Osteocyte (in vitro differentiated cells): ENCODE measurements at regions not wholly inside any gene's neighbourhood (a gene's known extent, or its start where the extent isn't known, plus 50 kb on each side); places are given as distances from the start of the nearest gene placed in this dataset.
A peak's percentile ranks its signal among the peaks of the same experiment; 100 is the strongest.

ENCODE experiments used
- DNase-seq: peaks from one replicate; pipeline ENCODE4 v3.0.0; 2021; ENCODE audit warnings: mixed read lengths; ENCODE audit not compliant: unreplicated experiment; ENCODE audit errors: extremely low spot score
- H3K27ac Mint-ChIP-seq: one replicate; pipeline ENCODE4 v1.8.0; 2021; ENCODE audit warnings: mild to moderate bottlenecking, mixed read lengths; ENCODE audit not compliant: unreplicated experiment
- H3K27me3 Mint-ChIP-seq: one replicate; pipeline ENCODE4 v1.8.0; 2021; ENCODE audit warnings: mixed read lengths; ENCODE audit not compliant: unreplicated experiment
- H3K36me3 Mint-ChIP-seq: one replicate; pipeline ENCODE4 v1.8.0; 2021; ENCODE audit warnings: mixed read lengths; ENCODE audit not compliant: unreplicated experiment
- H3K4me1 Mint-ChIP-seq: one replicate; pipeline ENCODE4 v1.8.0; 2021; ENCODE audit warnings: mixed read lengths; ENCODE audit not compliant: unreplicated experiment
- H3K4me3 Mint-ChIP-seq: one replicate; pipeline ENCODE4 v1.8.0; 2021; ENCODE audit warnings: mild to moderate bottlenecking, moderate library complexity, mixed read lengths; ENCODE audit not compliant: unreplicated experiment
- H3K9me3 Mint-ChIP-seq: one replicate; pipeline ENCODE4 v1.8.0; 2021; ENCODE audit warnings: mixed read lengths; ENCODE audit not compliant: unreplicated experiment
- CTCF ChIP-seq: fragments of 200-600 bp; sonication (generic); IDR thresholded peaks from 2 replicates; pipeline ENCODE4 v1.5.0; 2021; ENCODE audit warnings: antibody characterized with exemption, mild to moderate bottlenecking, moderate library complexity

GRCh38 chr10:30154126-30154525 lies 94.7 kb upstream of the JCAD start:
- peak overlapping the region; percentile 48 for H3K27ac Mint-ChIP-seq
- DNase-seq: no peak
- no peak overlapping the region for H3K4me3 Mint-ChIP-seq
- no peak for TF ChIP-seq CTCF
- peaks cover 9% of the 10 kb centered on the region for H3K9me3 Mint-ChIP-seq
- peaks cover 11% of the 10 kb centered on the region for H3K27me3 Mint-ChIP-seq
- H3K4me1 Mint-ChIP-seq: peaks cover 28% of the 10 kb centered on the region
- no peaks in the 10 kb centered on the region for H3K36me3 Mint-ChIP-seq

DNA sequence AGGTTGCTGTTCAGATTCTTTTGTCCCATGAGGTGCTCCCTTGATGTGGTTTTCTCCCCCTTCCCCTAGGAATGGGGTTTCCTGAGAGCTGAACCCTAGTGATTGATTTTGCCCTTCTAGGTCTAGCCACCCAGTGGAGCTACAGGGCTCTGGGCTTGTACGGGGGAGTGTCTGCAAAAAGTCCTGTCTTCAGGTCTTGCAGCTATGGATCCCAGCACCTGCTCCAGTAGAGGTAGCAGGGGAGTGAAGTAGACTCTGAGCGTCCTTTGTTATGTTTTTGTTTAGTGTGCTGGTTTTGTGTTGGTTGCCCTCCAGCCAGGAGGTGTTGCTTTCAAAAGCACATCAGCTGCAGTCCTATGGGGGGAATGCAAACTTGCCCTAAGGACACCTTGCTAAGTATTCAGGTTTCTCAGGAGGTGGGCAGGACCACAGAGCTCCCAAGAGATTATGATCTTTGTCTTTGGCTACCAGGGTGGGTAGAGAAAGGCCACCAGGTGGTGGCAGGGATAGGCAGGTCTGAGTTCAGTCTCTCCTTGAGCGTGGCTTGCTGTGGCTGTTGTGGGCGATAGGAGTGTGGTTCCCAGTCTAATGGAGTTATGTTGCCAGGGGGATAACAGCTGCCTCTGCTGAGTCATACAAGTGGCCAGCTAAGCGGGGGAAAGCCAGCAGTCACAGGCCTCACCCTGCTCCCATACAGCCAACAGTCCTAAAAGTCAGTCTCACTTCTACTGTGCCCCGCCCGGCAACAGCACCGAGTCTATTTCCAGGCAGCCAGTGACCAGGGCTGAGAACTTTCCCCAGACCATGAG lies 92.4 kb upstream of the JCAD start:
- Mint-ChIP-seq H3K4me1 (peaks cover 28% of the 10 kb centered on the region), H3K4me3 (no peak overlapping the region), H3K27ac (peak overlapping the region; percentile 80), H3K36me3 (no peaks in the 10 kb centered on the region), H3K27me3 (peaks cover 34% of the 10 kb centered on the region), H3K9me3 (peaks cover 18% of the 10 kb centered on the region)
- peak; percentile 21 for TF ChIP-seq CTCF
- peak; percentile 88 for DNase-seq

- no peak for TF ChIP-seq CTCF
- Mint-ChIP-seq H3K36me3 (no peaks in the 10 kb centered on the region), H3K4me1 (no peaks in the 10 kb centered on the region), H3K27ac (no peak overlapping the region), H3K4me3 (no peak overlapping the region), H3K9me3 (peaks cover 5% of the 10 kb centered on the region), H3K27me3 (peaks cover 48% of the 10 kb centered on the region)
- no peak for DNase-seq
Measured at GRCh38 chr10:30141423-30141822, 82.0 kb upstream of the JCAD start.

- H3K4me1 Mint-ChIP-seq: no peaks in the 10 kb centered on the region
Measured at GRCh38 chr10:30134171-30134945, 75.0 kb upstream of the JCAD start.

More at GRCh38 chr10:30134171-30134945, 75.0 kb upstream of the JCAD start:
- Mint-ChIP-seq H3K36me3 (no peaks in the 10 kb centered on the region), H3K9me3 (no peaks in the 10 kb centered on the region), H3K27me3 (peaks cover 16% of the 10 kb centered on the region), H3K4me3 (no peak overlapping the region), H3K27ac (no peak overlapping the region)
- DNase-seq: no peak
- no peak for TF ChIP-seq CTCF
